GM12878 (cell line): ENCODE measurements at regions not wholly inside any gene's neighbourhood (a gene's known extent, or its start where the extent isn't known, plus 50 kb on each side); places are given as distances from the start of the nearest gene placed in this dataset.

ENCODE experiments used
- ATAC-seq: fragments of 200-7000 bp; cut with Tn5 transposase; 3 replicates; pipeline ENCODE4 v1.9.1; 2020; ENCODE audit warnings: mild to moderate bottlenecking, moderate library complexity
- BruUV-seq: library from RNA; stranded (reverse); fragments of 400-500 nt; replicated peaks from 2 replicates; lab custom pipeline; 2021; lab: Mats Ljungman, UMichigan
- CTCF ChIA-PET: fragments of 300-600 bp; sonication (Branson Sonifier 250); formaldehyde crosslinking; extraction: SDS; loops from one replicate; lab custom pipeline; 2021; ENCODE audit warnings: inconsistent platforms; lab: Yijun Ruan, JAX
- POLR2A ChIA-PET: fragments of 350-600 bp; formaldehyde crosslinking; extraction: SDS; loops from one replicate; lab custom pipeline; 2021; ENCODE audit warnings: inconsistent platforms; lab: Charles Lee
- RAD21 ChIA-PET: fragments of 300-600 bp; sonication (Branson Sonifier 250); formaldehyde crosslinking; loops from one replicate; lab custom pipeline; 2023; ENCODE audit warnings: antibody characterized with exemption; ENCODE audit not compliant: unreplicated experiment; lab: Charles Lee
- SMC1A ChIA-PET: fragments of 300-600 bp; sonication (Branson Sonifier 250); formaldehyde crosslinking; loops from one replicate; lab custom pipeline; 2023; ENCODE audit not compliant: unreplicated experiment, uncharacterized antibody; lab: Charles Lee
- DNase-seq: peaks from one replicate; pipeline ENCODE4 v3.0.0-alpha.2; 2011; ENCODE audit warnings: low read depth, low spot score
- FAIRE-seq: peaks from 3 replicates; lab custom pipeline; 2011; peaks lifted over from hg19 to GRCh38; lab: Jason Lieb, UNC
- H2AFZ ChIP-seq: 2 replicates; pipeline ENCODE4 v1.6.0; 2011; ENCODE audit warnings: low read depth, low read length, control low read depth; ENCODE audit not compliant: control insufficient read depth
- H3K27ac ChIP-seq: 2 replicates; pipeline ENCODE4 v1.5.1; 2011; ENCODE audit warnings: control low read depth; ENCODE audit not compliant: control insufficient read depth, insufficient read depth
- H3K27me3 ChIP-seq, 2 experiments: replicated peaks in 1 of 2; 2 replicates each; pipeline versions ENCODE4 v1.6.0 to v1.6.1; 2011; ENCODE audit warnings: low read length in 1 of 2; ENCODE audit not compliant: control insufficient read depth in 2 of 2, insufficient read depth in 2 of 2
- H3K36me3 ChIP-seq, 2 experiments: 2 replicates each; pipeline ENCODE4 v1.5.1; 2011; ENCODE audit warnings: low read length in 1 of 2; ENCODE audit not compliant: control insufficient read depth in 2 of 2, insufficient read depth in 2 of 2
- H3K4me1 ChIP-seq: 2 replicates; pipeline ENCODE4 v1.6.1; 2011; ENCODE audit warnings: mild to moderate bottlenecking, low read length, moderate library complexity, mixed read lengths; ENCODE audit not compliant: control insufficient read depth, insufficient read depth
- H3K4me2 ChIP-seq: 2 replicates; pipeline ENCODE4 v1.6.0; 2011; ENCODE audit warnings: control low read depth; ENCODE audit not compliant: control insufficient read depth, insufficient read depth
- H3K4me3 ChIP-seq: fragments of 200-600 bp; sonication (generic); 2 replicates; pipeline ENCODE4 v1.5.1; 2016
- H3K79me2 ChIP-seq: 2 replicates; pipeline ENCODE4 v1.6.0; 2011; ENCODE audit warnings: low read length; ENCODE audit not compliant: control insufficient read depth, insufficient read depth
- H3K9ac ChIP-seq: 2 replicates; pipeline ENCODE4 v1.8.0; 2011; ENCODE audit warnings: low read length, control low read depth, mixed read lengths; ENCODE audit not compliant: control insufficient read depth, insufficient read depth
- H3K9me3 ChIP-seq: replicated peaks from 3 replicates; pipeline ENCODE4 v1.5.1; 2011; ENCODE audit warnings: mild to moderate bottlenecking, low read length; ENCODE audit not compliant: control insufficient read depth, insufficient read depth
- H4K20me1 ChIP-seq: 2 replicates; pipeline ENCODE4 v1.6.0; 2011; ENCODE audit not compliant: control insufficient read depth, insufficient read depth
- BACH1 ChIP-seq: fragments of 450-650 bp; IDR thresholded peaks from 2 replicates; pipeline ENCODE4 v1.6.1; 2017; ENCODE audit warnings: mild to moderate bottlenecking, borderline replicate concordance
- ESRRA ChIP-seq: IDR thresholded peaks from 2 replicates; pipeline ENCODE4 v1.6.1; 2012; ENCODE audit warnings: mild to moderate bottlenecking, low read length, improper control_type of control experiment
- FOS ChIP-seq: IDR thresholded peaks from 3 replicates; pipeline ENCODE4 v1.6.1; 2011; ENCODE audit warnings: borderline replicate concordance; ENCODE audit not compliant: insufficient read length; ENCODE audit errors: extremely low read depth
- LARP7 ChIP-seq: fragments of 450-650 bp; IDR thresholded peaks from 2 replicates; pipeline ENCODE4 v1.6.1; 2017; ENCODE audit warnings: mild to moderate bottlenecking
- NFIC ChIP-seq: IDR thresholded peaks from 2 replicates; pipeline ENCODE4 v1.6.1; 2012; ENCODE audit warnings: low read depth, mild to moderate bottlenecking, inconsistent platforms, low read length, moderate library complexity
- NFYB ChIP-seq: IDR thresholded peaks from 2 replicates; pipeline ENCODE4 v1.6.1; 2011; ENCODE audit warnings: low read depth, mild to moderate bottlenecking, low read length, improper control_type of control experiment, moderate library complexity; ENCODE audit not compliant: insufficient read depth
- NR2C1 ChIP-seq: fragments of 450-650 bp; IDR thresholded peaks from 2 replicates; pipeline ENCODE4 v1.6.1; 2017; ENCODE audit warnings: antibody characterized with exemption, mild to moderate bottlenecking, moderate library complexity
- NRF1 ChIP-seq: conservative IDR thresholded peaks from 2 replicates; pipeline ENCODE4 v1.6.1; 2011; ENCODE audit warnings: mild to moderate bottlenecking, low read depth, low read length, improper control_type of control experiment
- PML ChIP-seq: IDR thresholded peaks from 2 replicates; pipeline ENCODE4 v1.6.1; 2012; ENCODE audit warnings: low read length, inconsistent platforms
- RAD21 ChIP-seq: IDR thresholded peaks from 2 replicates; pipeline ENCODE4 v1.6.1; 2011; ENCODE audit warnings: mild to moderate bottlenecking, low read depth, low read length, moderate library complexity; ENCODE audit not compliant: insufficient read depth
- RAD51 ChIP-seq: fragments of 450-650 bp; IDR thresholded peaks from 2 replicates; pipeline ENCODE4 v1.6.1; 2016; ENCODE audit warnings: moderate library complexity, mild to moderate bottlenecking, inconsistent platforms
- SPI1 ChIP-seq: IDR thresholded peaks from 2 replicates; pipeline ENCODE4 v1.6.1; 2011; ENCODE audit warnings: low read depth, mild to moderate bottlenecking, low read length, moderate library complexity, borderline replicate concordance; ENCODE audit not compliant: insufficient read depth
- TBL1XR1 ChIP-seq: IDR thresholded peaks from 2 replicates; pipeline ENCODE4 v1.6.1; 2012; ENCODE audit warnings: low read depth, low read length, improper control_type of control experiment
- TCF7 ChIP-seq: IDR thresholded peaks from 2 replicates; pipeline ENCODE4 v1.6.1; 2014; ENCODE audit warnings: antibody characterized with exemption, borderline replicate concordance
- YY1 ChIP-seq: IDR thresholded peaks from 2 replicates; pipeline ENCODE4 v1.6.1; 2011; ENCODE audit warnings: low read depth, mild to moderate bottlenecking, low read length
- ZNF207 ChIP-seq: fragments of 450-650 bp; IDR thresholded peaks from 2 replicates; pipeline ENCODE4 v1.6.1; 2014; ENCODE audit warnings: antibody characterized with exemption, mild to moderate bottlenecking, borderline replicate concordance
- ZZZ3 ChIP-seq: IDR thresholded peaks from 2 replicates; pipeline ENCODE4 v1.6.1; 2011; ENCODE audit warnings: low read depth; ENCODE audit not compliant: control insufficient read depth, insufficient read length
- WGBS: methylation state at CpG from one replicate; pipeline ENCODE4 v1.1.6; 2016; ENCODE audit warnings: low lambda C conversion rate; ENCODE audit not compliant: insufficient replicate concordance, insufficient coverage; ENCODE audit errors: missing lambda C conversion rate; 5-methylcytosine and 5-hydroxymethylcytosine counted together
- in situ Hi-C: fragments of 300-500 bp; cut with MboI; formaldehyde crosslinking; loops from 9 replicates; pipeline ENCODE4 v1.14.3; 2018; ENCODE audit warnings: mixed read lengths
- intact Hi-C: fragments of 100-400 bp; cut with micrococcal nuclease; formaldehyde crosslinking; loops from one replicate; pipeline ENCODE4 v1.14.2; 2022; ENCODE audit not compliant: unreplicated experiment
- TF ChIP-seq, protein P1 (sequence below): IDR thresholded peaks from 2 replicates; pipeline ENCODE4 v1.6.1; 2011; ENCODE audit warnings: mild to moderate bottlenecking, low read depth, low read length, moderate library complexity; ENCODE audit not compliant: insufficient replicate concordance

DNA sequence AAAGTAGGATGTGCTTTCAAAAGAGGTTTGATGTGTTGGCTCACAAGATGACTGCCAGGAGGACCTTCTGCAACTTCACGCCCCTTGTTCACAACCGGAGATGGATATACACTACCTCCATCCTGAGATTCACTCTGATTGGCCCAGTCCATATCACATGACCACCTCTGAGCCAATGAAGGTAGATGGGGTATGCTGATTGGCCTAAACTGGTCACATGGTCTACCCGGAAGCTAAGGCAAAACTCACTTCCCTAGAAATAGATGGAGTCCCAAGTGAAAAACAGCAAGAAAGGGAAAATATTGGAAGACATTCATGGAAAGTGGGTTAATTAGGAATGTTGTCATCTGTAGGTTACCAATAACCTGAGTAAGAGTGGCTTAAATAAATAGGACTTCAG, 119.7 kb upstream of the MRI1 start:
- no peak for DNase-seq
- TF ChIP-seq ESRRA (no peak), YY1 (no peak), RAD51 (peak; percentile 34; the same call in 1 of the 2 replicates), PML (no peak), NFYB (peak; percentile 53; the same call in 1 of the 2 replicates)
- ChIA-PET RAD21 (no interaction called here), POLR2A (no interaction called here), CTCF (no interaction called here), SMC1A (interaction anchor here (1.1 kb wide), 1 partner anchor 14 kb away, joined by 3 read pairs; no protein-coding TSS in a partner anchor)
- intact Hi-C loops: no loop called here
- no peak overlapping the region for H3K9ac ChIP-seq
- no peaks in the 10 kb centered on the region; the same call in 2 of the 3 replicates for H3K9me3 ChIP-seq
- 49% methylated on average over 3 of the region's 3 CpGs for WGBS
- H4K20me1 ChIP-seq: no peaks in the 10 kb centered on the region
- no peak overlapping the region for H3K4me2 ChIP-seq
- H3K27ac ChIP-seq: no peak overlapping the region
- no peaks in the 10 kb centered on the region for H3K79me2 ChIP-seq
- no peak overlapping the region for H2AFZ ChIP-seq
- no peak for FAIRE-seq
- no peaks in the 10 kb centered on the region for H3K4me1 ChIP-seq
- no peaks in the 10 kb centered on the region for H3K27me3 ChIP-seq
- no TSS peak for BruUV-seq
- no peaks in the 10 kb centered on the region for H3K36me3 ChIP-seq
- no peak for ATAC-seq
- in situ Hi-C loops: no loop called here
- no peak overlapping the region for H3K4me3 ChIP-seq

DNA sequence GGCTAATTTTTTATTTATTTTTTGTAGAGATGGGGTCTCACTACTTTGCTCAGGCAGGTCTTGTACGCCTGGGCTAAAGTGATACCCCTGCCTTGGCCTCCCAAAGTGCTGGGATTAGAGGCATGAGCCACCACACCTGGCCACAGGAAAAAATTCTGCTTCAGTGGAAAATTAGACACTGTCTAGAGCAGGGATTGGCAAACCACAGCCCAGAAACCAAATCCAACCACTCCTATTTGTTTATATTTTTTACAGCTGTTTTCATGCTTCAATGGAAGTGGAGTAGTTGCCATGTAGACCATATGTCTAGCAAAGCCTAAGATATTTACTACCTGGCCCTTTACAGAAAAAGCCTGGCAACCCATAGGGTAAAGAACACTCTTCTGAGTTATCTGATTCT, 123.7 kb upstream of the MRI1 start:
- SMC1A ChIA-PET: no interaction called here
- H3K27ac ChIP-seq: no peak overlapping the region
- RAD21 ChIA-PET: no interaction called here
- no peaks in the 10 kb centered on the region for H4K20me1 ChIP-seq
- FAIRE-seq (no peak), DNase-seq (no peak), ATAC-seq (no peak)
- no peak overlapping the region for H3K4me2 ChIP-seq
- TF ChIP-seq BACH1 (no peak), NFIC (no peak), FOS (no peak), PML (no peak), TCF7 (no peak), ZZZ3 (no peak), SPI1 (no peak), ZNF207 (no peak), RAD21 (no peak), NR2C1 (no peak), TBL1XR1 (no peak), NRF1 (no peak), LARP7 (no peak)
- TF ChIP-seq, protein P1, sequence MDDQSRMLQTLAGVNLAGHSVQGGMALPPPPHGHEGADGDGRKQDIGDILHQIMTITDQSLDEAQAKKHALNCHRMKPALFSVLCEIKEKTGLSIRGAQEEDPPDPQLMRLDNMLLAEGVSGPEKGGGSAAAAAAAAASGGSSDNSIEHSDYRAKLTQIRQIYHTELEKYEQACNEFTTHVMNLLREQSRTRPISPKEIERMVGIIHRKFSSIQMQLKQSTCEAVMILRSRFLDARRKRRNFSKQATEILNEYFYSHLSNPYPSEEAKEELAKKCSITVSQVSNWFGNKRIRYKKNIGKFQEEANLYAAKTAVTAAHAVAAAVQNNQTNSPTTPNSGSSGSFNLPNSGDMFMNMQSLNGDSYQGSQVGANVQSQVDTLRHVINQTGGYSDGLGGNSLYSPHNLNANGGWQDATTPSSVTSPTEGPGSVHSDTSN: no peak
- no peak overlapping the region for H3K4me3 ChIP-seq
- WGBS: 14% methylated on average over 1 of the region's 1 CpG
- POLR2A ChIA-PET: no interaction called here
- H3K4me1 ChIP-seq: no peaks in the 10 kb centered on the region
- H3K9ac ChIP-seq: no peak overlapping the region
- no peak overlapping the region for H2AFZ ChIP-seq
- H3K36me3 ChIP-seq: no peaks in the 10 kb centered on the region
- in situ Hi-C loops (no loop called here), intact Hi-C loops (no loop called here)
- no peaks in the 10 kb centered on the region; the same call in 2 of the 3 replicates for H3K9me3 ChIP-seq
- no TSS peak for BruUV-seq
- H3K27me3 ChIP-seq: no peaks in the 10 kb centered on the region; a peak in 1 of 4 replicates
- CTCF ChIA-PET: interaction anchor here (0.5 to 0.6 kb wide), 2 partner anchors 180 to 221 kb away, joined by 3 to 5 read pairs; no protein-coding TSS in a partner anchor
- H3K79me2 ChIP-seq: no peaks in the 10 kb centered on the region
